Thyroid gland (tissue), 4 donors: ENCODE measurements at regions not wholly inside any gene's neighbourhood (a gene's known extent, or its start where the extent isn't known, plus 50 kb on each side); places are given as distances from the start of the nearest gene placed in this dataset.
"Not testable (repeated sequence)": the region's sequence is repeated elsewhere in the genome, so short reads cannot be mapped to it uniquely, and the experiment has no call there.

Experiments
- DNase-seq, 2 donors: peaks; one replicate each; pipeline ENCODE4 v3.0.0-alpha.2; 2019
- H3K27ac ChIP-seq, 3 donors: fragments of 200-600 bp; sonication (generic); 1 replicate in 2 of 3; 2 replicates in 1 of 3; pipeline ENCODE4 v1.5.1; 2016 to 2019; ENCODE audit warnings: mild to moderate bottlenecking in 1 of 3, moderate library complexity in 1 of 3
- H3K27me3 ChIP-seq: fragments of 200-600 bp; sonication (generic); one replicate; pipeline ENCODE4 v1.5.1; 2019
- H3K36me3 ChIP-seq, 2 donors: fragments of 200-600 bp; sonication (generic); one replicate each; pipeline ENCODE4 v1.5.1; 2016 to 2019
- H3K4me1 ChIP-seq, 2 donors: fragments of 200-600 bp; sonication (generic); one replicate each; pipeline ENCODE4 v1.5.1; 2017 to 2019
- H3K4me3 ChIP-seq, 3 donors: fragments of 200-600 bp; sonication (generic); replicated peaks in 1 of 3; 1 replicate in 2 of 3; 2 replicates in 1 of 3; pipeline ENCODE4 v1.5.1; 2016; ENCODE audit warnings: mild to moderate bottlenecking in 1 of 3
- H3K9me3 ChIP-seq: fragments of 200-600 bp; sonication (generic); one replicate; pipeline ENCODE4 v1.5.1; 2017
- CTCF ChIP-seq, 6 experiments: fragments of 200-600 bp in 3 of 6; fragments of 450-650 bp in 3 of 6; sonication (generic) in 3 of 6; IDR thresholded peaks; one replicate each; pipeline ENCODE4 v1.5.1; 2016 to 2019; ENCODE audit warnings: antibody characterized with exemption in 6 of 6, mild to moderate bottlenecking in 2 of 6, inconsistent platforms in 1 of 6, moderate library complexity in 1 of 6
- POLR2A ChIP-seq, 2 donors: fragments of 450-650 bp; IDR thresholded peaks; one replicate each; pipeline ENCODE4 v1.6.1; 2017; ENCODE audit warnings: antibody characterized with exemption in 2 of 2, mild to moderate bottlenecking in 2 of 2, moderate library complexity in 1 of 2
- WGBS, 2 donors: methylation state at CpG; one replicate each; pipeline ENCODE4 v1.1.5; 2017; 5-methylcytosine and 5-hydroxymethylcytosine counted together
- intact Hi-C: fragments of 100-400 bp; cut with DNase I; formaldehyde crosslinking; loops from one replicate; pipeline ENCODE4 v1.15.1; 2023

GRCh38 chr5:36792560-36793180, 83.9 kb upstream of the NIPBL start:
- no peak for DNase-seq
- WGBS, 2 donors: 86 to 89% methylated on average over 4 of the region's 4 CpGs

DNA sequence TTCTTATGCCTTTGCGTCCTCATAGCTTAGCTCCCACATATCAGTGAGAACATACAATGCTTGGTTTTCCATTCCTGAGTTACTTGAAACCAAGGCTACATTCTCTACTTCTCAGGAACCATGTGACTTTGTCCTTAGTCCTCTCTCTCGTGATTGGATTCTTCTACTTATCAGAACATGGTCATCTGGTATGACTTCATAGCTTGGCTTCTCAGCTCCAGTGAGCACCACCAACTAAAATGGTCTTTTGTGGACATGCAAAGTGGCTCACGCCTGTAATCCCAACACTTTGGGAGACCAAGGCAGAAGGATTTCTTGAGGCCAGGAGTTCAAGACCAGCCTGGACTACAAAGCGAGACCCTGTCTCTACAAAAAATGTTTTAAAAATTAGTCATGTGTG, 81.2 kb upstream of the NIPBL start:
- Histone ChIP-seq H3K9me3 (no peaks in the 10 kb centered on the region), H3K36me3 (no peaks in the 10 kb centered on the region), H3K4me1 (no peaks in the 10 kb centered on the region), H3K27ac (no peak overlapping the region), H3K4me3 (no peak overlapping the region), H3K27me3 (no peaks in the 10 kb centered on the region)
- intact Hi-C loops: no loop called here
- 95 to 96% methylated on average over 4 of the region's 4 CpGs for WGBS, 2 donors
- TF ChIP-seq POLR2A (IDR thresholded peaks at IDR 0.05): no peak
- no peak for TF ChIP-seq CTCF (IDR thresholded peaks at IDR 0.05)
- no peak for DNase-seq

More at GRCh38 chr5:36792560-36793180, 83.9 kb upstream of the NIPBL start:
- no peak for TF ChIP-seq CTCF (IDR thresholded peaks at IDR 0.05)
- TF ChIP-seq POLR2A (IDR thresholded peaks at IDR 0.05): no peak
- Histone ChIP-seq H3K27me3 (no peaks in the 10 kb centered on the region), H3K27ac (no peak overlapping the region), H3K9me3 (no peaks in the 10 kb centered on the region), H3K4me1 (no peaks in the 10 kb centered on the region), H3K4me3 (no peak overlapping the region), H3K36me3 (no peaks in the 10 kb centered on the region)
- intact Hi-C loops: no loop called here

- H3K4me3 ChIP-seq: no peak overlapping the region
- no peak overlapping the region for H3K27ac ChIP-seq
- no peaks in the 10 kb centered on the region for H3K27me3 ChIP-seq
- DNase-seq: no peak
- WGBS, 2 donors: 72 to 79% methylated on average over 3 of the region's 3 CpGs
- no peaks in the 10 kb centered on the region for H3K36me3 ChIP-seq
- H3K4me1 ChIP-seq: no peaks in the 10 kb centered on the region
- no peak for TF ChIP-seq CTCF (IDR thresholded peaks at IDR 0.05)
- no peak for TF ChIP-seq POLR2A (IDR thresholded peaks at IDR 0.05)
- H3K9me3 ChIP-seq: no peaks in the 10 kb centered on the region
- intact Hi-C loops: no loop called here
Observed at GRCh38 chr5:36796155-36796554, 80.4 kb upstream of the NIPBL start.

GRCh38 chr5:36801523-36801922, 75.0 kb upstream of the NIPBL start:
- Histone ChIP-seq H3K9me3 (no peaks in the 10 kb centered on the region), H3K27me3 (no peaks in the 10 kb centered on the region), H3K4me3 (no peak overlapping the region), H3K36me3 (no peaks in the 10 kb centered on the region), H3K27ac (no peak overlapping the region), H3K4me1 (no peaks in the 10 kb centered on the region)
- no peak for DNase-seq
- TF ChIP-seq POLR2A (IDR thresholded peaks at IDR 0.05) (no peak), CTCF (IDR thresholded peaks at IDR 0.05) (no peak)
- intact Hi-C loops: no loop called here

DNA sequence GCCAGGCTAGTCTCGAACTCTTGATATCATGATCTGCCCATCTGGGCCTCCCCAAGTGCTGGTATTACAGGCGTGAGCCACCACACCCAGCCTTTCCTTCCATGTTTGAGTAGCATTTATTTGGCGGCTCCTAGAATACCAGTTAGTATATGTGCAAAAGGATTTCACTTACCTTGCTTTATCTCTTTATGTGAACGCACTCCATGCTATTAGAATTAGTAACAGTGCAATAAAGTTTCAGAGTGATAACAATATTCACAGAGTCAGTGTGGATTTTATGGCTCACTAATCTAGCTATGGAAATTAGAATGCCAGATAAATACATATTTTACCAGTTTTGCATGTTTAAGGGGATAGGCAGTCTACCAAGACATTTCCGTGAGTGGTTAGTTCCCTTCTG, 74.4 kb upstream of the NIPBL start:
- no peak overlapping the region for H3K27ac ChIP-seq
- no peak overlapping the region for H3K4me3 ChIP-seq
- H3K9me3 ChIP-seq: no peaks in the 10 kb centered on the region
- H3K4me1 ChIP-seq: no peaks in the 10 kb centered on the region
- no peak for DNase-seq
- 88 to 94% methylated on average over 5 of the region's 5 CpGs for WGBS, 2 donors
- TF ChIP-seq CTCF (IDR thresholded peaks at IDR 0.05) (no peak), POLR2A (IDR thresholded peaks at IDR 0.05) (no peak)
- intact Hi-C loops: no loop called here
- no peaks in the 10 kb centered on the region for H3K36me3 ChIP-seq
- no peaks in the 10 kb centered on the region for H3K27me3 ChIP-seq

DNA sequence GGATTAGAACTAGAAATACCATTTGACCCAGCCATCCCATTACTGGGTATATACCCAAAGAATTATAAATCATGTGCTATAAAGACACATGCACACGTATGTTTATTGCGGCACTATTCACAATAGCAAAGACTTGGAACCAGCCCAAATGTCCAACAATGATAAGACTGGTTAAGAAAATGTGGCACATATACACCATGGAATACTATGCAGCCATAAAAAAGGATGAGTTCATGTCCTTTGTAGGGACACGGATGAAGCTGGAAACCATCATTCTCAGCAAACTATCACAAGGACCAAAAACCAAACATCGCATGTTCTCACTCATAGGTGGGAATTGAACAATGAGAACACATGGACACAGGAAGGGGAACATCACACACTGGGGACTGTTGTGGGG, 63.3 kb upstream of the NIPBL start:
- DNase-seq, H3K9me3 ChIP-seq, H3K4me1 ChIP-seq, H3K36me3 ChIP-seq, intact Hi-C loops, H3K27ac ChIP-seq, H3K27me3 ChIP-seq, H3K4me3 ChIP-seq: not testable (repeated sequence)
- WGBS, 2 donors: 97% methylated on average over 4 of the region's 4 CpGs
